ENCODE measurements at regions not wholly inside any gene's neighbourhood (a gene's known extent, or its start where the extent isn't known, plus 50 kb on each side); places are given as distances from the start of the nearest gene placed in this dataset.

GRCh38 chr1:234886081-234886984, 242.3 kb downstream of the TOMM20 start:
- TF ChIP-seq SMC3 (conservative IDR thresholded peaks at IDR 0.05; ENCODE audit: poor library complexity), result no peak
- TF ChIP-seq CTCF (IDR thresholded peaks at IDR 0.05; ENCODE audit: poor library complexity, severe bottlenecking), result no peak
- TF ChIP-seq EZH2 (IDR thresholded peaks at IDR 0.05; ENCODE audit: borderline replicate concordance, insufficient read depth, low read length, poor library complexity, severe bottlenecking), result no peak
- TF ChIP-seq POLR2AphosphoS5 (IDR thresholded peaks at IDR 0.05), result no peak
- no peak for TF ChIP-seq MXI1 (conservative IDR thresholded peaks at IDR 0.05; ENCODE audit: poor library complexity, severe bottlenecking)

All from neural cell (in vitro differentiated cells).